Nucleus accumbens (tissue), 56 donors: ENCODE measurements at regions not wholly inside any gene's neighbourhood (a gene's known extent, or its start where the extent isn't known, plus 50 kb on each side); places are given as distances from the start of the nearest gene placed in this dataset.
A peak's percentile ranks its signal among the peaks of the same experiment; 100 is the strongest.

Experiments
- DNase-seq, 56 donors: peaks; one replicate each; lab custom pipeline; 2025; lab: John Stamatoyannopoulos, UW

- no peak for DNase-seq
Observed at GRCh38 chr19:31500197-31500830, 151.1 kb upstream of the TSHZ3 start.

DNA sequence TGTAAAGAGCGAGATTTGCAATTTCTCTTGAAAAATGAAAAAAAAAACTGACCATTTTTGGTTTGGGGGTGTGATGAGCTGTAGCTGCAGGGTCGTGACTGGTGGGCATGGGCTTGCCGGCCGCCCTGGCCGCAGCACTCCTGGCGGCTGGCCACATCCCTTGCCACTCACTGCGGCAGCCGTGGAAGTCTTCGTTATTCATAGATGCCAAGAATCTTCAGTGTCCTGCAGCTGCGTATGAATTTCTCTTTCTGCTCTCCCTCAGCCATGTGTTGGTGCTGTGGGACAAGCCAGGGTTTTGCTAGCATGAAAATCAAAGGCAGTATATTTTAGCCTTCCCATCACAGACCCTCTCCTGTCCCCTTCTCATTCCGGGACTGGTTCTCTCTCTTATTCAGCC lies 151.7 kb upstream of the TSHZ3 start:
- peak in 3 of 56 donors; percentile 1 to 6 (median 4) for DNase-seq

DNA sequence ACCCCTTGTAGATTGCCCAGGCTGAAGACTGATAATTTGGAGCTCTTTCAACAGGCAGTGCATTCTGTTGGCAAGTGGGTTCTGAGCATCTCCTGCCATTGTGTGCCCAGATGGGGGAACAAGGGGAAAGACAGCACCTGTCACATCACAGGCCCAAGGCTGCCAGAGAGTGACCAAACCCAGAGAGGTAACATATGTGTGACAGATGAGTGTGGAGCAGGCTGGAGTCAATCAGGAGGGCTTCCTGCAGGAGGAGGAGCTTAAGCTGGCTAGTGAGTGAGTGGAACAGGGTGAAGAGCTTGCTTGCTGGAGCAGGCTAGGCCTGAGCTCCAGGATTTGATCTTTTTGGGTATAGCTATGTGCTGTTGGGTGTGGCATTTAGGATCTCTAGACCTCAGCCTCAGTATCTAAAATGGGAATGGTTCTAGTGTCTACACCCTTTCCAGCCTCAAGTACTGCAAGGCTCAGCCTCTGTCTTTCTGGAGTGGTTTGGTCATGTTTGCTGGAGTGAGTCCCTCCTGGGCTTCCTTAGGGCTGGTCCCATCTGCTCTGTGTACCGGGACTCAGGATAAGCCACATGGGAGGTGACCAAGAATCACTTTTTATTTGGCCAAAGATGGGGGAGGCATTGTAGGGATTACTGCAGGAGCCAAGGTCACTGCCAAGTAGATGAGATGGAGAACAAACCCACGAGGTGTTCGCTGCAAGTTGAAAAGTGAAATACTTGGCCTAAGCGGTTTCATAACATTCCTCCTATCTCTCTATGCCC lies 152.4 kb upstream of the TSHZ3 start:
- DNase-seq = no peak

DNA sequence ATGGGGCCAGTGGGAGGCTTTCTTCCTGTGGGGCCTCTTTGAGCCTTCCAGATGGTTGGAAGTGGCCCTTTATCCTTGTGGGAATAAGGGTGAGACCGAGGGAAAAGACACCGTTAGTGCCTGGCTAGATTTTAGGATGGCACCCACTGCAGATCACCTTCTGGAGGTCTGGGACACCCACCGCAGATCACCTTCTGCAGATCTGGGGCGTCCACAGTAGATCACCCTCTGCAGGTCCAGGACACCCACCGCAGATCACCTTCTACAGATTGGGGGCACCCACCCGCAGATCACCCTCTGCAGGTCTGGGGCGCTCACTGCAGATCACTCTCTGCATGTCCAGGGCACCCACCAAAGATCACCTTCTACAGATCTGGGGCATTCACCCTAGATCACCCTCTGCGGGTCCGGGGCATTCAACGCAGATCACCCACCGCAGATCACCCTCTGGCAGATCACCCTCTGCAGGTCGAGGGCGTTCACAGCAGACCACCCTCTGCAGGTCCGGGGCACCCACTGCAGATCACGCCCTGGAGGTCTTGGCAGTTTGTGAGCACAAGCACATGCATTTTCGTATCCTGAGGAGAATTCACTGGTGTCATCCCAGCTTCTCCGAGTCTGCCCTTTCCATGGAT lies 153.4 kb upstream of the TSHZ3 start:
- DNase-seq = no peak

GRCh38 chr19:31503211-31503610 lies 154.0 kb upstream of the TSHZ3 start:
- DNase-seq = no peak

GRCh38 chr19:31504221-31504620 lies 155.0 kb upstream of the TSHZ3 start:
- no peak for DNase-seq

DNA sequence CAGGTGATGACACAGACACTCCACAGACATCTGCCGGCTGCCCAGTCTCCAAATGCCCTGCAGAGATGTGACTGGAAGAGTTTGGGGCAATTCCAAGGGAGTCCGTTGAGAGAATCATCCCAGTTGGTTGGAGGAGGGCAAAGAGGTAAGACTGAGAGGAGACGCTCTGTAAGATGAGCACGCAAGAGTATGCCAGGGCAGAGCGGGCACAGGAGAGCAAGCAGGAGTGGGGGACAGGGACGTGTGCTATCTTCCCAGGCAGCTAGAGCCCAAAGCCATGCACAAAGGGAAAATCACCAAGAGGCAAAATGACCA lies 156.3 kb upstream of the TSHZ3 start:
- DNase-seq = no peak

- no peak for DNase-seq
Observed at GRCh38 chr19:31506102-31506501, 156.9 kb upstream of the TSHZ3 start.

- no peak for DNase-seq
Observed at GRCh38 chr19:31510635-31511034, 161.4 kb upstream of the TSHZ3 start.

GRCh38 chr19:31511098-31511497 lies 161.9 kb upstream of the TSHZ3 start:
- no peak for DNase-seq

- DNase-seq = no peak
Observed at GRCh38 chr19:31511696-31512095, 162.5 kb upstream of the TSHZ3 start.

DNA sequence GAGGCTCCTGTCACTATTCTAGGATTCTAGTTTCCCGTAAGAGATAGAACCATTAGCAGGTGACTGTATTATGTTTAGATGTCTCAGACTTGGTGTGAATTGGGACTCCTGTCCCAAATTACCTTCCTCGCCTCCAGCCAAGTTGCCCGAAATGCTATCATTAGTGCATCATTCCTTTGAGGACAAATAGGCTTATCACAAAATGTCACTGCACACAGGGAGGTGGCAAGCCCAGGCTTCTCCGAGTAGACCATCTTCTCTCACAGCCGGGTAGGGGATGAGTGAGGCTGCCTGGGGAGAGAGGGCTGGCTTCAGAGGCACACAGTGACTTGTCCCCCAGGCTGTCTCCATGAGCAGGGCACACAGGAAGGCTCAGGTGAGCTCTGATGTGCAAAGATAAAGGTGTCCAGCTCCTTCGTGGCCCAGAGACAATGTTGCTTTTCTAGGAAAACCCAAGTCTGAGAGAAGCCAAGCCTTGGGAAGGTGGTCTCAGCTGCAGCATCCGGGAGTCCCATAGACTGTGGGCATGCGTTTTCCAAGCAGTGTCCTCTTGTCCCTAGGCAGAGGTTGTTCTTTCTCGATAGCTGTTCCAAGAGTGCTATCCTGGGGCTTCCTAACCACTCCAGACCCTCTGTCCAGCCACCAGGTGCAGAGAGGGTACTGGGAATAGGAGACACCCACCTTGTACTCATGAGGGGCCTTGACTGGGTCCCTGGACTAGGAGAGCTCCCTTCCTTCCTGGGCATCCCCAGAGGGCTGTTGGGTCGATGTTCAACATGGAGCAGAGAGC lies 163.1 kb upstream of the TSHZ3 start:
- DNase-seq = no peak

GRCh38 chr19:31513841-31514240 lies 164.6 kb upstream of the TSHZ3 start:
- no peak for DNase-seq

GRCh38 chr19:31515931-31516330 lies 166.7 kb upstream of the TSHZ3 start:
- DNase-seq = no peak

- DNase-seq = no peak
Observed at GRCh38 chr19:31516756-31517155, 167.5 kb upstream of the TSHZ3 start.

DNA sequence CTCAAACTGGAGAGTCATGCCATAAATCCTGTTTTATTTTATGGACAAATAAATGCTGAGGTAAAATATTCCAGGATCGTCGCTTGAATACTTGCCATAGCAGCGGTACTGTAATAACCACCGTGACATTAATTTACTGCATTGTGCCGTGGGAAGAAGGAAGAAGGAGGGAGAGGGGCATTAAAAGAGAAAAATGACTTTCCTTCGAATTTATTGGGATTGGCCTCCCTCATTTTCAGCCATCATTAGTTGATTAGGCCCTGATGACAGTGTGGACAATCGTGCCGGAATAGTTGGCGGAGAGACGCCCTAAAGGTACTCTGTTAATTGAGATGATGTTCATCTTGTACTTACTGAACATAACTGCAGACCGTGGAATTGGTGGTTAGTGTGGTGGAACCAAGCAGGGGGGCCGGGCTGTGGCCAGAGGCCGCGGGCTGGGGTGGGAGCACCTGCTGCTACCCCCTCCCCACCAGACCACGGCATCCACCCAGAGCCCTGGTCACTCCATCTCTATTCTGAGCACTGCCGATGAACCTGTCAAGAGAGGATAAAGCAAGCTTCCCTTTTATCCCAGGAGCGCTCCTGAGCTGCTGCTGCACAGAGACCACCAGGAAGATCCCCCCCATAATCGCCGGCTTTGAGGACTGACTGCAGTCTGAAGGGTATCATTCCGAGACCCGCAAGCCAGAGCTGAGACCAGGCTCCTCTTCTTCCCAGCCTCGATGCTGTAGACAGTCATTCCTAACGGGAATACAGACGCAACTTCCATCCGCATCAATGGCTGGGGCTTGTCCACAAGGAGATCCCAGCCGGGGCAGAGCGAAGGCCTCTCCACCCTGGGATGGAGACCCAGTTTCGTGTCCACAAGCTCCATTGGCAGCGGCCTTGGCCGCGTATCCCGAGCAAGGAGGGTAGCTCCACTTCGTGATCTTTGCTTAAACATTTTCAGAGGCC lies 168.3 kb upstream of the TSHZ3 start:
- no peak for DNase-seq

- DNase-seq = no peak
Observed at GRCh38 chr19:31518216-31519020, 169.2 kb upstream of the TSHZ3 start.

DNA sequence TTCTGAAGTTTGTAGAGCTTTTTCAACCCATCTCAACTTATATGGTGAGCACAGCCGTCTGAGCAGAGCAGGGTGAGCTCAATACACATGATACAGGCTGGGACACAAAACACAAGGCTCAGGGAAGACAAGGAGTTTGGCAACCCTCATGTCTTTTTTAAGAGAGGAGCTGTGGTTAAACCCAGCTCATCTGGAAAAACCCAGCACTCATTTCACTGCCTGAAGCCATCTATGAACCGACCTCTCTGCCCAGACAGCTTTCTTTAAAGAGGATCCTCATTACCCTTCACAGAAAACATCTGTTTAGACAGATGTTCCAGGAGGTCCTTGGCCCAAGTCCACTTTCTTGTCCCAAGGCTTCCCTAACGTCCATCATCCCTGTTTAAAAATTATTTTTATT lies 170.0 kb upstream of the TSHZ3 start:
- DNase-seq = no peak

DNA sequence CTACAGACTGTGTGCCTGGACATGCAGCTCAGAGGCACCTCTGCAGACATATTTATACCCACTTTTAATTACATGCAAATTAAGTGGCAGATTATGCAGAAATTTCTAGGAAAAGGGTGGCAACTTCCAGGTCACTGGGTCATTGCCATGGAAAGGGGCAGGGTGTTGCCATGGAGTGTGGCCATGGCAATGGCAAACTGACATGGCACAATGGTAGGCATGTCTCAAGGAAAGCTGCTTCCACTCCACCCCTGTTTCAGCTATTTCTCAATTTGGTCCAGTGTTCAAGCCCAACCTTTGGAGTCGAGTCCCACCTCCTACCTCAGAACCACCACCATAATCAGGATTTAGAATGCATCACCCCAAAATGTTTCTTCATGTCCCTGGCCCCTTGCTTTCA lies 170.7 kb upstream of the TSHZ3 start:
- no peak for DNase-seq
